RPMI8226 (cell line): ENCODE measurements at regions not wholly inside any gene's neighbourhood (a gene's known extent, or its start where the extent isn't known, plus 50 kb on each side); places are given as distances from the start of the nearest gene placed in this dataset.
A peak's percentile ranks its signal among the peaks of the same experiment; 100 is the strongest.
"Not testable (repeated sequence)": the region's sequence is repeated elsewhere in the genome, so short reads cannot be mapped to it uniquely, and the experiment has no call there.

Experiments used
- DNase-seq: peaks from one replicate; pipeline ENCODE4 v3.0.0-alpha.2; 2015

GRCh38 chrY:13627323-13627722, 76.4 kb upstream of the TMSB4Y start:
- not testable (repeated sequence) for DNase-seq

GRCh38 chrY:13615943-13616304, 87.8 kb upstream of the TMSB4Y start:
- DNase-seq, result no peak

GRCh38 chrY:13615301-13615942, 88.3 kb upstream of the TMSB4Y start:
- no peak for DNase-seq

- DNase-seq, result no peak
Observed at GRCh38 chrY:13612916-13613315, 90.8 kb upstream of the TMSB4Y start.

- DNase-seq, result no peak
Observed at GRCh38 chrY:13611965-13612364, 91.7 kb upstream of the TMSB4Y start.

GRCh38 chrY:13592450-13592849, 111.2 kb upstream of the TMSB4Y start:
- DNase-seq, result no peak

GRCh38 chrY:13570931-13571330, 91.1 kb upstream of the UTY start:
- DNase-seq, result not testable (repeated sequence)

- DNase-seq, result no peak
Observed at GRCh38 chrY:13567186-13567585, 87.4 kb upstream of the UTY start.

- DNase-seq, result no peak
Observed at GRCh38 chrY:13554949-13555348, 75.1 kb upstream of the UTY start.

GRCh38 chrY:13552393-13553116, 72.7 kb upstream of the UTY start:
- peak; percentile 1 for DNase-seq

- no peak for DNase-seq
Observed at GRCh38 chrY:13551246-13551645, 71.4 kb upstream of the UTY start.

GRCh38 chrY:13544491-13544890, 64.7 kb upstream of the UTY start:
- DNase-seq, result no peak

GRCh38 chrY:13537919-13538318, 58.1 kb upstream of the UTY start:
- DNase-seq, result no peak
